HG03460 (cell line): ENCODE measurements at regions not wholly inside any gene's neighbourhood (a gene's known extent, or its start where the extent isn't known, plus 50 kb on each side); places are given as distances from the start of the nearest gene placed in this dataset.
"Not testable (repeated sequence)": the region's sequence is repeated elsewhere in the genome, so short reads cannot be mapped to it uniquely, and the experiment has no call there.

Source experiments
- ATAC-seq: cut with Tn5 transposase; IDR thresholded peaks from one replicate; pipeline ENCODE4 v1.9.1; 2021; ENCODE audit not compliant: unreplicated experiment

DNA sequence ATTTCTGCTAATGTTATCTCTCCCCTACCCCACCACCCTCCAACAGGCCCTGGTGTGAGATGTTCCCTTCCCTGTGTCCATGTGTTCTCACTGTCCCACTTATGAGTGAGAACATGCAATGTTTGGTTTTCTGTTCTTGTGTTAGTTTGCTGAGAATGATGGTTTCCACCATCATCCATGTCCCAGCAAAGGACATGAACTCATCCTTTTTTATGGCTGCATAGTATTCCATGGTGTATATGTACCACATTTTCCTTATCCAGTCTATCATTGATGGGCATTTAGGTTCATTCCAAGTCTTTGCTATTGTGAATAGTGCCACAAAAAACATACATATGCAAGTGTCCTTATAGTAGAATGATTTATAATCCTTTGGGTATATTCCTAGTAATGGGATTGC lies 104.5 kb downstream of the ZNF33B start:
- ATAC-seq = not testable (repeated sequence)

GRCh38 chr10:42532996-42533395 lies 105.4 kb downstream of the ZNF33B start:
- no peak for ATAC-seq

DNA sequence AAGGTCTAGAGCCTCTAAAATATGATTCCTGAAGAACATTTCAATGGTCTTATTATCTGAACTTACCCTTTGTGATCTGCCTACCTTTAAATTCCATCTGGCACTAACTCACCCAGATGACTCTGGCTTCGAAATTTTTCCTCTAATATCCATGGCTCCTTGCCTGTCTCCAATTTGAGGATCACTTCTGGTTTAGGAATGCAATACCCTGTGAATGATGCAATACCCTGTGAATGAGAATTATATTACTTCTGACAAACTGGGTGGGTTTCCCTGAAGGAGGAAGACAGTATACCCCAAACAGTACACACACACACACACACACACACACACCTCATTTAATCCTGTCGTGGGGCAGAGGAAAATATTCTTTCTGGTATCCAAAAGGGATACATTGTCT lies 115.3 kb downstream of the ZNF33B start:
- ATAC-seq = no peak

DNA sequence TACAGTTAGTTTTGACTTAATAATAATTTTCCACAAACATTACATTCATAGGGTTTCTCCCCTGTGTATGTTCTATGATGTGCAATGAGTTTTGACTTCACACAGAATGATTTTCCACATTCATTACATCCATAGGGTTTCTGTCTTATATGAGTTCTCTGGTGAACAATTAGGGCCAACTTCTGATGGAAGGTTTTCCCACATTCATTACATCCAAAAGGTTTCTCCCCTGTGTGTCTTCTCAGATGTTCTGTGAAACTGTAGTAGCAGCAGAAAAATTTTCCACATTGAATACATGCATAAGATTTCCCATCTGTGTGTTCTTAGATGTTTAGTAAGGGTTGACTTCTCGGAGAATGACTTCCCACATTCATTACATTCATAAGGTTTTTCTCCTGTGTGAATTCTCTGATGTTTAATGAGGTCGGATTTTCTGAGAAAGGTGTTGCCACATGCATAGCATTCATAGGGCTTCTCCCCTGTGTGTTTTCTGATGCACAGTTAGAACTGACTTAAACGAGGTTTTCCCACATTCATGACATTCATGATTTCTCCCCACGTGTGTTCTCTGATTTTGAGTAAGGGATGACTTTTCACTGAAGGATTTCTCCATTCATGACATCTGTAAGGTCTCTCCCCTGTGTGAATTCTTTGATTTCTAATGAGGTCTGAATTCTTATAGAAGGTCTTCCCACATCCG lies 118.5 kb downstream of the ZNF33B start:
- ATAC-seq = no peak

- no peak for ATAC-seq
These were observed 119.3 kb downstream of the ZNF33B start for GRCh38 chr10:42519079-42519478.

GRCh38 chr10:42513921-42514320 lies 124.4 kb downstream of the ZNF33B start:
- ATAC-seq = no peak

GRCh38 chr10:42491801-42492200 lies 146.6 kb downstream of the ZNF33B start:
- no peak for ATAC-seq

DNA sequence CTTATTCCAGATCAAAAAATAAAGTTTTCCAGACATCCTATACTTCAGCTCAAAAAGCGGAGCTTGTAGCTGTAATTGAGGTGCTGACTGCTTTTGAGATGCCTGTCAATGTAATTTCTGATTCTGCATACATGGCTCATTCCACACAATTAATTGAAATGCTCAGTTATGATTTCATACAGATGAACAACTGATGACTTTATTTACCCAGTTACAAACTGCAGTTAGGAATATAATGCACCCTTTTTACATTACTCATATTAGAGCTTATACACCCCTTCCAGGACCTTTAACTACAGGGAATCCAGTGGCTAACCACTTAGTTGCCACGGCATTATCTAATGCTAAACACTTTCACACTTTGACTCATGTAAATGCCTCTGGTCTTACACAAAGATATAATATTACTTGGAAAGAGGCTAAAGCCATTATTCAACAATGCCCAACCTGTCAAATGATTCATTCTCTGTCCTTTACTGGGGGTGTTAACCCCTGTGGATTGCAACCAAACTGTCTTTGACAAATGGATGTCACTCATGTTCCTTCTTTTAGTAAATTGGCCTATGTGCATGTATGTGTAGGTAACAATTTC lies 147.3 kb downstream of the ZNF33B start:
- ATAC-seq = no peak

- no peak for ATAC-seq
These were observed 148.0 kb downstream of the ZNF33B start for GRCh38 chr10:42490368-42490767.

DNA sequence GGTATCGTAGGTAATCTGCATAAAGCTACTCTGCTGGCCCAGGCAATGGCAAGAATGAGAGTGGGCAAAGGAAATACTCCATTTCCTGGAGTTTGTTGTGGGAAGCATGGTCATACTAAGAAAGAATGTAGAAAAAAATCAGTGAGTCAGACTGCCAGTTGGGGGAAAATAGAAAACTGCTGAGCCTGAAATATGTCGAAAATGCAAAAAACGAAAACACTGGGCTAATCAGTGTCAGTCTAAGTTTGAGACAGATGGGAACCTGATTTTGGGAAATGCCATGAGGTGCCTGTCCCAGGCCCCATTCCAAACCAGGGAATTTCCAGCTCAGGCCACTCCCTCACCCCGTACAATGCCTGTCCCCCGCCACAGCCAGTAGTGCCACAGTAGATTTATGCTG lies 150.0 kb downstream of the ZNF33B start:
- no peak for ATAC-seq

- ATAC-seq = no peak
These were observed 156.0 kb downstream of the ZNF33B start for GRCh38 chr10:42482411-42482810.

DNA sequence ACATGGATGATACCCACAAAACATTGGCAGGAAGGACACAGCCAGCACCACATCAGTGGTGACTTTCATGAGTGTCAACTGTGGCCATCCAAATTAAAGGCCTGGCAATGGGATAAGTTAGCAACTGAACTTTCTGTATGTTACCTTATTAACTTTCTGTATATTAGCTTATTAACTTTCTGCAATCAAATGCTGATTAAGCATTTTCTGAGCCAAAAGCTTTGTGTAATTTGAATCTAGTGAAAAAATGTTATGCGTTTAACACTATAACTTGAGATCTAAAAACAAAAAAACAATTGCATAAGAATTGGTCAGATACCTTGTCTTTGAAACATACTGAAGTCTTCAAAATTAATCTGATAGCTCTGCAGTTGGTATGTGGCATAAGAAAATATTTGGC lies 159.3 kb downstream of the ZNF33B start:
- no peak for ATAC-seq

GRCh38 chr10:42477170-42477569 lies 161.2 kb downstream of the ZNF33B start:
- ATAC-seq = no peak

DNA sequence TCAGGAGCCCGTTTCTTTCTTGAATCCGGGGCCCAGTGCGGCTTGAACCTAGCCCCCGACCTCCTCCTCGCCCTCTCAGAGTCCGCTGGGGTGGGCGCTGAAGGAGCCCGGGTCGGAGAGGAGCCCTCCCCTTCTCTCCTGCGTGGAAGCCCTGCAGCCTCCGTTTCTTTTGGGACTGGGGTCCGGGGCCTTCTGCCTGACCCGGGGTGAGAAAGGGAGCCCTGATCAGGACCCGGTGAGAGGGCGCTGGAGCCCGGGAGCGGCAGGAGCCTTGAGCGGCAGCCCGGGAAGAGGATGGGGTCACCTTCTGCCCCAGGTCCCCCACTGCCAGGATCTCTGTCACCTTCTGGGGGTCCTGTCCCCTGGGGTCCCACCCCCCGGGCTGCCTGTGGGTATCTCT lies 162.3 kb downstream of the ZNF33B start:
- ATAC-seq = no peak

- ATAC-seq = no peak
These were observed 162.9 kb downstream of the ZNF33B start for GRCh38 chr10:42475168-42476098.

DNA sequence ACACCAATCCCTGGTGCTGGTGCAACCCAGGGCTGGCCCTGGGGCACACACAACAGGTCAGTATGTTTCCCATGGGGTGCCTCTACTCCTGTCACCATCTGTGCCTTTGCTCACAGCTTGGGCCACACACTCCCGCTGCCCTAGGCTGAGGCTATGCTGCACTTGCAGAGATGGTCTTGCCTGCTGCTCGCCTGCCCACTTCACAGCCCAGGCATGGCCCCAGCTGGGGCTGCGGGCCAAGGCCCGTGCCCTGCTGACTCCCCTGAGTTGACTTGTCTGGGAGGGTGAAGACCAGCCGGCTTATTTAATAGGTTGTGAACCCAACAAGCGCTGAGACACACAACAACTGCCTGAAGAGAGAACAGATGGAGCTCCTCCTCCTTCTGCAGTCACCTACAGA lies 184.1 kb downstream of the ZNF33B start:
- no peak for ATAC-seq

DNA sequence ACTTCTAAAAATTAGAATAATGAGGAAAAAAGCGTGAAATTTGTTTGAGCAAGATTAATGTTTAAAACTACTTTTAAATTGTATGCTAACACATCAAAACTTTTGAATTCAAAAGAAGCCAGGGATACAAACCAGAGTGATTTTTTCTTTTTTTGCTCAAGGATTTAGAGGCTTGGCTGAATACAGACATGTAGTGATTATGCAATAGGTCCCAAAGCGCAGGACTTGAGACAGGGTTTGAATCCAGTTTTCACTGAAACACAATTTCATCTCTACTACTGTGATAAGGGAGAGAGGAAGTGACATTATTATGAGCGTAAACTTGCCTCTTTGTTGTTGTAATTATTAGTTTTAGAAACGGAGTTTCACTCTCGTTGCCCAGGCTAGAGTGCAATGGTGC lies 207.3 kb downstream of the ZNF33B start:
- ATAC-seq = no peak

GRCh38 chr10:42428534-42428933 lies 209.8 kb downstream of the ZNF33B start:
- ATAC-seq = no peak

DNA sequence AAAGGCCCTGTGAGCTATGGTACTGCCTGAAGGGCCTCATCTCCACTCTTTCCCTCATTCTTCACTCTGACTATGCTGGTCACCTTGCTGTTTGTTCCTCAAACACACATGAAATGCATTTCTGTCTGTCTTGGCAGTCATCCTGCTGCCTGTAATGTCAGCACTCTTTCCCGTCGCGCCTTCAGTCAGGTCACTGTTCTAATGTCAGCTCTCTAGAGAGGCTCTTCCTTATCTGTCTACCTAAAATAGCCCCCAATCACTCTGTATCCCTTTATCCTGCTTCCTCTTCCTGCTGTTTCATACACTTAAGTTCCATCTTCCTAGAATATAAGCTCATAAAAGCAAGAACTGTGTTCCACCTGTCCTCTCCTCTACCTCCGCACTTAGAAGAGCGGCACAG lies 215.5 kb downstream of the ZNF33B start:
- ATAC-seq = no peak

DNA sequence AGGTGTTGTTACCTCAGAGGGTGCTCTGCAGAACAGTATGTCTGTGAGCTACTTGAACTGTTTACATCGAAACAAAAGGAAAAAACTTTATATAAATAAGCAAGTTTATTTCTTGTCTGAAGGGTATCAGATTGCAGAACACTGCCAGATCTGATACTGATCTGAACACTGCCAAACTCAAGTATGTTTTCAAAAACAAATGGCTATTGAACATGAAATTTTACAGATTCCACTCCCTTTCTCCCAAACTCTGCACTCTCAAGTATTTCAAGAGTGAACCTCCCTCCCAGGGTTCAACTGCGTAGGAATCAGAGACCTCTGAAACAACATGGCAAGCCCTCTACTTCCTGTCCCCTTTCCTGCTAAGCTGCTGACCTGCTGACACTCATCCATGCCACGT lies 216.6 kb downstream of the ZNF33B start:
- ATAC-seq = no peak

DNA sequence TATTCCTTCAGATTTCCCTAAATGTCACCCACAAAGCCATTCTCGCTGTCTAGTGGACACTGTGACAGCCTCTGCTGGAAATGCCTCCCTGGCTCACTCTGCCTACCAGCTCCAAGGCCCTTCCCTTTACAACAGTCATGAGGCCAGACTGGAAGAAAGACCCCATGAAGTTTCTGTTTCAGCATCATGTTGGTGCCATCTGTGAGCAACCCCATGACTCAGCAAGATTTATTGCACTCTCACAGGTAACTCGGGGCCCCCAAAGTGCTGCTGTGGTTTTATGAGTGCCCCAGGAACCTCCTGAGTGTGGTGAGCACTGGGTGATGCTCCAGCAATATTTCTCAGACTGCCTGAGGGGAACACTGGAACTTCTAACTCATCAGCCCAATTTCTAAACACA lies 218.6 kb downstream of the ZNF33B start:
- ATAC-seq = no peak
